HG03469 (cell line): ENCODE measurements at regions not wholly inside any gene's neighbourhood (a gene's known extent, or its start where the extent isn't known, plus 50 kb on each side); places are given as distances from the start of the nearest gene placed in this dataset.
A peak's percentile ranks its signal among the peaks of the same experiment; 100 is the strongest.
"Not testable (repeated sequence)": the region's sequence is repeated elsewhere in the genome, so short reads cannot be mapped to it uniquely, and the experiment has no call there.

Experiments used
- ATAC-seq: cut with Tn5 transposase; IDR thresholded peaks from one replicate; pipeline ENCODE4 v1.9.1; 2021; ENCODE audit warnings: mild to moderate bottlenecking, moderate library complexity, moderate number of reproducible peaks; ENCODE audit not compliant: unreplicated experiment

- ATAC-seq: peak; percentile 78
Measured at GRCh38 chr6:4281341-4282293, 146.2 kb upstream of the ECI2 start.

GRCh38 chr6:4280707-4281106, 145.3 kb upstream of the ECI2 start:
- ATAC-seq: no peak

DNA sequence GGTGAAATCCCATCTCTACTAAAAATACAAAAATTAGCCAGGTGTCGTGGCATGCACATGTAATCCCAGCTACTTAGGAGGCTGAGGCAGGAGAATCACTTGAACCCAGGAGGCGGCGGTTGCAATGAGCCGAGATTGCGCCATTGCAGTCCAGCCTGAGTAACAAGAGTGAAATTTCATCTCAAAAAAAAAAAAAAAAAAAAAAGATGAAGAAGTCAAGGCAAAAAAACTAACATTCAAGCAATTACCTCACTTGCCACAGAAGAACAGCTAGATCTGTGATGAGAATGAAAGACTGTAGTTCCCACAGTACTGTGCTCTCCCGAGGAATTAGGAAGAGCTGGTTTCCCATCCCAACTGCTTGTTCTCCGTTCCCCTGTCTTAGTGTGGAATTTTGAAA, 144.7 kb upstream of the ECI2 start:
- ATAC-seq: no peak

DNA sequence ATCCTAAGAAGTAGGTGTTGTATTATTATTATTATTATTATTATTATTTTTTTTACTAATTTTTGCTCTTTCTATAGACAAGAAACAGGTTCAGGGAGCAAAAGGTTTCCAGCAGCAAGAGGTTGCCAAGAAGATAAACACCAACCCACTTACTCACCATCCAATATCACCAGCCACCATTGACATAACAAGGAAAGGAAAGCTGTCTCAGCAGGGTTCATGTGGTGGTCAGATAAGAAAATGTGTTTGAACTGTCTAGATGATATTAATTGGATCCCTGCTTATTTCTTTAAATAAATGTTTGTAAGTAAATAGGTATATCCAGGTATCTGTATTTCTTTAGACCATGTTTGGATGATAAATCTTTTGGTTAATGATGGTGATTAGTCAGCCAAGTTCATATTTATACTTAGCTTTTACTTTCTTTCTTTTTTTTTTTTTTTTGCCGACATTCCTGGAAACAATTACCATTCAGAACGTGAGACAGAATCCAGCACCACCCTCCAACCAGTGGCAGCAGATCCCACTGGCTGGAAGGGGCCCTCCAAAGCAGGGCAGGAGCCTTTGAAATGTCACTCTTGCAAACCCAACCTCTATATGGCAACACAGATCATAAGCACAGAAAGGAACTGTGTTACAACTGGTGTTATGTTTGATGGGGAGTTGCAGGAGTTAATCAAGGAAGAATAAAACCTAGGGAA, 139.2 kb upstream of the ECI2 start:
- ATAC-seq: no peak

DNA sequence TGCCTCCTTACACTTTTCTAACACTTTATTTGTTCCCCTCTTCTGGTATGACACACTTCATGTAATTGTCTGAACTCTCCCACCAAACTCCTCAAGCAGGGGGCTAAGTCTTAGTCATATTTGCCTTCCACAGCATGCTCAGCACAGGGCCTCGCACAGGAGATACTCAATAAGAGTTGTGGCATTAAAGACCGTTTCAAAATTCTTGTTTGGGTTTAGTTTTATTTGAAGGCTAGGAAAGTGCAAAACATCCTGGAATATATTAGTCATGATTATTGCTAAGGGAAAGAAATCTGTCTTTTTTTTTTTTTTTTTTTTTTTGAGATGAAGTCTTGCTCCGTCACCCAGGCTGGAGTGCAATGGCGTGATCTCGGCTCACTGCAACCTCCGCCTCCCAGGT, 137.6 kb upstream of the ECI2 start:
- ATAC-seq: no peak

DNA sequence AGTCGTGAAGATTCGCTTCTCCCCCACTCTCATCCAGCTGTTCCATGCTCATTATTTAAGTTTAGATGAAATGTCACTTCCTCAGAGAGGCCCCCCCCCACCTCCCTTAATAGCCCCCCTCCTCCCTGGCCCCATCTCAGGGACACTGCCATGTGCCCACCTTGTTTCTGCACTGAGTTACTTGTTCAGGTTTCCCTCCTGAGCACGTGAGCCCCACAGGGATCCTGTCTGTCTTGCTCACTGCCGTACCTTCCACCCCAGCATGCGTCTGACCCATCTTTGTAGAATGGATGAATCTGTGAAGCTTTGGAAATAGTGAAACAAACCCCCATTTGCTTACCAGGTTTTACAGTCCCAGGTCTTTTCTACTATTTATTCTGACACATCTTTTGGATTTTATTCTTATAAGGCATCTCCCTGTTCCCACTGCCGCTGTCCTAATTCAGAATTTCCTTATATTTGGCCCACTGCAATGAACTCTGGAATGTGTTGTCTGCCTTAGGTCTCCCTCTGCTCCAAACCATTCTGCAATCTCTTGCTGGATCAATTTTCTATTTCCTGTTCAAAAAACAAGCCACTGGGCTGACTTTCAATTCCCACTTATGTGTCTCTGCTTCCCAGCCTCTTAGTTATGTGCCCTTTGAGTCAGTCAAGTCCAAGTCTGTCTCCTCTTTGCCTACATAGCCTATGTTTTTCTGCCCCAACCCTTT, 136.5 kb upstream of the ECI2 start:
- no peak for ATAC-seq

DNA sequence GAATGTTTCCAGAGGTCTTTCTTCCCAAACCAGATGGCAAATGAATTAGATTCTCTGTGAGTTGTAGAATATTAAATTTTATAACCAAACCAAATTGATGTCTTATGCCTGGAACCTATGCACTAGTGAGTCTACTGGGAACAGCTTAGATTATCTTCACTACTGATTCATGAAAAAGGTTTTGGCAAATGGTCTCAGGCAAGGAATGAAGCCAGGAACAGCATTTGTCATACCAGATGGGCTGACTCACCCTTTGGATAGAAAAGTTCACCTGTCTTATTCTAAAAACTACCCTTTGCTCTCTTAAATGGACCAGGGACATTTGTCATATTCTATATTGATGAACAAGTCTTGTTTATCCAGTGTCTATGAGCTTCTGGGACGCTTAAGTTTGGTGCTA, 135.4 kb upstream of the ECI2 start:
- ATAC-seq: no peak

GRCh38 chr6:4270001-4270400, 134.6 kb upstream of the ECI2 start:
- ATAC-seq: no peak

- ATAC-seq: no peak
Measured at GRCh38 chr6:4268171-4268570, 132.8 kb upstream of the ECI2 start.

GRCh38 chr6:4265740-4266139, 130.4 kb upstream of the ECI2 start:
- ATAC-seq: no peak

GRCh38 chr6:4264601-4265000, 129.2 kb upstream of the ECI2 start:
- no peak for ATAC-seq

DNA sequence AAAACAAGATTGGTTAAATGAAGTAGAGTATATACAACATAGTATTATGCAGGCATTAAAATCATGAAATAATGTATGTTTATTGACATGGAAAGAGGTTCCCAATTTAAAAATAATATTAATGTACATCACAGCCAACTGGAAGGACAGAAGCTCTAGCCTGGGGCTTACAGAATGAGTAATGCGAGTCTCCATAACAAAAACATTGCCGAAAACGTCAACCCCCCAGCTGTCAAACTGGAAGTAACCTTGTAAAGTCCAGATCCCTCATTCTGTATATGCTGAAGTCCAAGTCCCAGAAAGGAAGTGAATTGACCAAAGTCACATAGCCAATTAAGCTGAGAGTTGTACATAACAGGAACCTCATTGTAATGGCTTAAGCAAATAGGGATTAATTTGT, 128.7 kb upstream of the ECI2 start:
- ATAC-seq: no peak

- no peak for ATAC-seq
Measured at GRCh38 chr6:4262526-4262925, 127.2 kb upstream of the ECI2 start.

- no peak for ATAC-seq
Measured at GRCh38 chr6:4259391-4259790, 124.0 kb upstream of the ECI2 start.

GRCh38 chr6:4258733-4259132, 123.4 kb upstream of the ECI2 start:
- ATAC-seq: no peak

- ATAC-seq: no peak
Measured at GRCh38 chr6:4256969-4257368, 121.6 kb upstream of the ECI2 start.

GRCh38 chr6:4253604-4254231, 118.3 kb upstream of the ECI2 start:
- ATAC-seq: no peak

DNA sequence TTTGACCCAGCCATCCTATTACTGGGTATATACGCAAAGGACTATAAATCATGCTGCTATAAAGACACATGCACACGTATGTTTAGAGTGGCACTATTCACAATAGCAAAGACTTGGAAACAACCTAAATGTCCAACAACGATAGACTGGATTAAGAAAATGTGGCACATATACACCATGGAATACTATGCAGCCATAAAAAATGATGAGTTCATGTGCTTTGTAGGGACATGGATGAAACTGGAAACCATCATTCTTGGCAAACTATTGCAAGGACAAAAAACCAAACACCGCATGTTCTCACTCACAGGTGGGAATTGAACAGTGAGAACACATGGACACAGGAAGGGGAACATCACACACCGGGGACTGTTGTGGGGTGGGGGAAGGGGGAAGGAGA, 117.1 kb upstream of the ECI2 start:
- not testable (repeated sequence) for ATAC-seq

- no peak for ATAC-seq
Measured at GRCh38 chr6:4250645-4251044, 115.3 kb upstream of the ECI2 start.

DNA sequence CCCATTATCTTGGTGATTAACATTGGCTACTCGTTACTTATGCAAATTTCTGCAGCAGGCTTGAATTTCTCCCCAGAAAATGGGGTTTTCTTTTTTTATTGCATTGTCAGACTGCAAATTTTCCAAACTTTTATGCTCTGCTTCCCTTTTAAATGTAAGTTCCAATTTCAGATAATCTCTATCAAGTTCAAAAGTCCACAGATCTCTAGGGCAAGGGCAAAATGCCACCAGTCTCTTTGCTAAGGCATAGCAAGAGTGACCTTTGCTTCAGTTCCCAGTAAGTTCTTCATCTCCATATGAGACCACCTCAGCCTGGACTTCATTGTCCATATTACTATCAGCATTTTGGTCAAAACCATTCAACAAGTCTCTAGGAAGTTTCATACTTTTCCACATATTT, 108.5 kb upstream of the ECI2 start:
- not testable (repeated sequence) for ATAC-seq

GRCh38 chr6:4243237-4243636, 107.9 kb upstream of the ECI2 start:
- ATAC-seq: no peak
